SK-N-SH (cell line): ENCODE measurements at regions not wholly inside any gene's neighbourhood (a gene's known extent, or its start where the extent isn't known, plus 50 kb on each side); places are given as distances from the start of the nearest gene placed in this dataset.

Source experiments
- CHD2 ChIP-seq: fragments of 150-350 bp; IDR thresholded peaks from 2 replicates; pipeline ENCODE4 v1.6.1; 2018; ENCODE audit warnings: low read length; ENCODE audit not compliant: partially characterized antibody
- CTCF ChIP-seq: fragments of 200-600 bp; sonication (generic); IDR thresholded peaks from 2 replicates; pipeline ENCODE4 v1.6.1; 2017; ENCODE audit warnings: antibody characterized with exemption, mild to moderate bottlenecking, moderate library complexity
- EP300 ChIP-seq, 2 experiments: IDR thresholded peaks; 2 replicates each; pipeline versions ENCODE4 v1.4.0 to v1.6.1; 2012; ENCODE audit warnings: borderline replicate concordance in 1 of 2, low read depth in 1 of 2, low read length in 1 of 2
- EZH2phosphoT487 ChIP-seq: fragments of 200-600 bp; sonication (generic); IDR thresholded peaks from 2 replicates; pipeline ENCODE4 v1.6.1; 2017; ENCODE audit warnings: low read depth, mixed run types, mild to moderate bottlenecking, antibody characterized with exemption, moderate library complexity, borderline replicate concordance
- RAD21 ChIP-seq: IDR thresholded peaks from 2 replicates; pipeline ENCODE4 v1.6.1; 2012; ENCODE audit warnings: mild to moderate bottlenecking, low read length
- ZBTB33 ChIP-seq: IDR thresholded peaks from 2 replicates; pipeline ENCODE4 v1.4.0; 2012; ENCODE audit warnings: low read depth, borderline replicate concordance
- TF ChIP-seq, protein P1 (sequence below): IDR thresholded peaks from 2 replicates; pipeline ENCODE4 v1.4.0; 2012; ENCODE audit warnings: low read depth

GRCh38 chr6:51337277-51337676, 518.6 kb downstream of the TFAP2B start:
- TF ChIP-seq, protein P1, sequence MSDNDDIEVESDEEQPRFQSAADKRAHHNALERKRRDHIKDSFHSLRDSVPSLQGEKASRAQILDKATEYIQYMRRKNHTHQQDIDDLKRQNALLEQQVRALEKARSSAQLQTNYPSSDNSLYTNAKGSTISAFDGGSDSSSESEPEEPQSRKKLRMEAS = no peak
- no peak for TF ChIP-seq RAD21
- TF ChIP-seq EP300 (IDR thresholded peaks at IDR 0.05; ENCODE audit: borderline replicate concordance in 1 of 2, low read depth in 1 of 2, low read length in 1 of 2) = no peak
- no peak for TF ChIP-seq CTCF
- no peak for TF ChIP-seq EZH2phosphoT487
- no peak for TF ChIP-seq ZBTB33
- no peak for TF ChIP-seq CHD2
